HG03575 (cell line): ENCODE measurements at regions not wholly inside any gene's neighbourhood (a gene's known extent, or its start where the extent isn't known, plus 50 kb on each side); places are given as distances from the start of the nearest gene placed in this dataset.

Experiments used
- ATAC-seq: cut with Tn5 transposase; IDR thresholded peaks from one replicate; pipeline ENCODE4 v1.9.1; 2021; ENCODE audit not compliant: unreplicated experiment, insufficient number of reproducible peaks, low FRiP score; ENCODE audit errors: extremely low read depth

DNA sequence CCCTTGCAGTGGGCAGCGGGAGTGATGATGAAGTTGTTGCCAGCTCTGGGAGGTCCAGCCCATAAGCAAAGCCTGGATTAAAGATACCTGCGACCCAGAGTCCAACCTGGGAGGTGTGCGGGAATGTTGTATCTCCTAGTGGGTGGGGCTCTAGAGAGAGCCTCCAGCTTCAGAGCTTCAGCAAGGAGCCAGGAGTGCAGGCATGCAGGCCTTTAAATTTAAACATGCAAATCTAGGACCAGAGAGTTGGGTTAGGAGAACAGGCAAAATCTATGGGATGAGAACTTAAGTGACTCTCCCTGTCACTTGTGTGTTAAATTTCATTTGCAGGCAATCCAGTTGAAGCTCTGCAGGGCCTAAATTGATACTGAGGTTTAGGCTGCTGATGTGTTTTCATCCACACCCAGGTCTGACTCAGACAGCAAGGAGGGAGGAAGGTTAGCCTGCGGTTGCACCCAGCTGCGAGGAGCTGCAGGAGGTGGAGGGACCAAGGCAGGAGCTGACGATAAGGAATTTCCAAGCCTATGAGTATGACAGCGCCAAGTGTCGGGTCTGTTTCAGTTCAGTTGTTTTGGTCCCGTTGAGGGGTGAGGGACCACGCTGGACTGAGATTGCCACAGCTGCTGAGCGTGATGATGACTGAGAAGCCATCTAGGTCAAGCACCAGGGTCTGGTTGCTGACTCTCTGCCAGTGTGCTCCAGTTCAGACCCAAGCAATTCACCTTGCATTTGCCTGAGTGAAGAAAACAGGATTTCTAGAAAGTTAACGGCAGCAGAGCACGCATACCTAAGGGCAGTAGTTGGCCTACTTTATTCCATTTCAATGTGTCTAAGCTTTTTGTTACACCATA lies 243.0 kb downstream of the ICE1 start:
- ATAC-seq, result no peak

- ATAC-seq, result no peak
Observed at GRCh38 chr5:5658889-5659465, 236.5 kb downstream of the ICE1 start.

DNA sequence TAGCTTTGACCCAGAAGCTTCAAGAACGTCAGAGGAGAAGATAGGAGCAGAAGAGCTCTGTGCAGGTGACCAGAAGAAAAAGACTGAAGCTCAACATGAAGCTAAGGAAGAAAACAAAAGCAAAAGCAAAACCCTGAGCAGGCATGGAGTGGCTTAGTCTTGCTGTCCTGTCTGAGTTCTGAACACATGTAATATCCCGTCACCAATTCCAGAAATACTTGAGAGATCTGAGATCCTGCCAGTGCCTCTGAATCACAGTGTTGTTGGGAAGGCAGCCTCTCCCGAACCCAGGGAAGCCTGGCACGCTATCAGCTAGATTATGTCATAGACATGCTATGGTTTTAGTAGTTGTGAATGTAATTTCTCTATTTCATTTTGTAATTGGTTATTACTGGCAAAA lies 235.7 kb downstream of the ICE1 start:
- no peak for ATAC-seq

DNA sequence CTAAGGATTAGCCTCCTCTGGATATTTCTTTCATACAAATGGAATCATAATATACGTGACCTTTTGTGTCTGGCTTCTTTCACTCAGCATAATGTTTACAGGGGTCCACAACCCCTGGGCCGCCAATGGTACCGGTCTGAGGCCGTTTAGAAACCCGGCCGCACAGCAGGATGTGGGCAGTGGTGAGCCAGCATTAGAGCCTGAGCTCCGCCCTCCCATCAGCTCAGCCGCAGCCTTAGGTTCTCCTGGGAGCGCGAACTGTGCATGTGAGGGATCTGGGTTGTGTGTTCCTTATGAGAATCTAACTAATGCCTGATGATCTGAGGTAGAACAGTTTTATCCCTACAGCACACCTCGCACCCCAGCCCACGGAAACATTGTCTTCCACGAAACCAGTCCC lies 229.7 kb downstream of the ICE1 start:
- ATAC-seq, result no peak

DNA sequence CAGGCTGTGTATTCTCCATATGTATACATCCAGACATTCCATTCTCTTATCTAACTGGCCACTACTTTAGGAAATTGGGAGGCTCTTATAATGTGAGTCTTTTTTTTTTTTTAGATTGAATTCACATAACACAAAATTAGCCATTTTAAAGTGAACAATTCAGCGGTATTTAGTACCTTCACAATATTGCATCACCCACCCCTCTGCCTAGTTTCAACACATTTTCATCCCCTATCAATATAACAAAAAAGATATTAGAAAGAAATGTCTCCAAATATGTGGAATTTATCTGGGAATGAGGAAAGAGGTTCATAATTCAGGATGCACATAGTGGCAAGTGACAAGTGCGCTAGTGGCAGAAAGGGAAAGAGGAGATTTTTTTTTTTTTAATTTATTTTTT lies 228.5 kb downstream of the ICE1 start:
- no peak for ATAC-seq

DNA sequence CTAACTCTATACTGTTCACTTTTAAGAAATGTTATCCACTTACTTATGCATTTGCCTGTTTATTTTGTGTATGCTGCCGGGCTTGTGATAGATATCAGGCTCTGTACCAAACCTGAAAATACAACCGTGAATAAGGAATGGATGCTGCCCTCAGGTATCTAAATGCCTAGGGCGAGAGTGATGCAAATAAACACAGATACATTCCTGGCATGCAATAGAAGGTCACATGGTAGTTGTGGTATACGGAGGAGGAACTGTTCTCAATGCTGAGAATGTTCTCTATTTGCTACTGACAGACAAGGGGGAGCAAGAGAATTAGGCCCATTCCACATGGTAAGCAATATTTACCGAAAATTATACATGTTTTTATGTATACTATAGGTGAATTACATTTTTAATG lies 227.8 kb downstream of the ICE1 start:
- ATAC-seq, result no peak

DNA sequence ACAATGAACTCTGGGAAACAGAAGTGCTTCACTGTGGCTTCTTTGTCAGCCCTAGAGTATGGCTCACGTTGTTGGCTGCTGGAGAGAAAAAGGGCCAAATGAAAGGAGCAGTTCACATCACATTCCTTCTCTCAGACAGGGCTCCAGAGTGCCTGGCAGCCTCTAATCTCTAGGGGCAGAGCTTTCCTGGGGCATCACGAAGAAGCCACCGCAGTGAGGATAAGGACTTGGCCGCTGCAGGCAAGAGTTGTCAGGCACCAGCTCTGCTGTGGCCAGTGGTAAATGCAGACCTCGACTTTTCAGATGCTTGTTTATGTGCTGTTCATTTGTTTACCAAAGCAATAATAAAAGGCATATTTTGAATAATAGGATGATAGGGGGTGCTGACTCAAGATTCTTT lies 227.2 kb downstream of the ICE1 start:
- ATAC-seq, result no peak

DNA sequence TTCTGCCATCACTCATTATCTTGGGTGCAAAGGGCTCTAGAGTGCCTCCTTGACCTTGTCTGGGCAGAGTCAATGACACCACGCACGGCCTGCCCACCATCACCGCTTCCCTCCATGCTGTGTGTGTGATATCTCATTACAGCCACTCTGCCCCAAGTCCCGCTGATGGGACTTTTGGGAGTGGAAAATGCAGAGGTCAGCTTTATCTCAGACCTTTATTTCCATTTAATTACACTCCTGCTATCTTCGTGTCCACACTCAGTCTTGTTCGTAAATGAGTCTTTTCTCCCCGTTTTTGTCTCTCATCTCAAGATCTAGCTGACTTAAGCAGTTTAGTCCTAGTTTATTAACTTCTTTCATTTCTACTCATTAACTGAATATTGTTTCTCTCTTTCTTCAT lies 226.2 kb downstream of the ICE1 start:
- ATAC-seq, result no peak

GRCh38 chr5:5645891-5646290 lies 223.4 kb downstream of the ICE1 start:
- no peak for ATAC-seq

DNA sequence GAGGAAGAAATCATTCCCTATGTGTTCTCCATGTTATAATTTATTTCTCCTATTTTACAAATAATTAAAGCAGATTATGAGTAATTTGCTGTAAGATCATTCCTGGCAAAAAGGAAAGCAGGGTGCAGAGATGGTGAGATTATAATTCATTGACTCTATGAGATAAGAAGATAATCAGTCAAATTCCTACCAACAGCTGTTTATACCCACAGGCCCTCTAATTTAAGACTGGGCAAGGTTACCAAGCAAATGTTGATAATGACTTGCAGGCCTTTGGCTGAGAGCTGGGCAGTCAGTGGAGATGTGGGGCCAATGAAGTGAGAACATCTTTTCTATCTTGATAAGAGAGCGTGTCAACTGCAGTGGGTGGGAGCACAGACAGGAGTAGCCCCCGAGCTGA lies 222.7 kb downstream of the ICE1 start:
- ATAC-seq, result no peak

- no peak for ATAC-seq
Observed at GRCh38 chr5:5644249-5644648, 221.8 kb downstream of the ICE1 start.

DNA sequence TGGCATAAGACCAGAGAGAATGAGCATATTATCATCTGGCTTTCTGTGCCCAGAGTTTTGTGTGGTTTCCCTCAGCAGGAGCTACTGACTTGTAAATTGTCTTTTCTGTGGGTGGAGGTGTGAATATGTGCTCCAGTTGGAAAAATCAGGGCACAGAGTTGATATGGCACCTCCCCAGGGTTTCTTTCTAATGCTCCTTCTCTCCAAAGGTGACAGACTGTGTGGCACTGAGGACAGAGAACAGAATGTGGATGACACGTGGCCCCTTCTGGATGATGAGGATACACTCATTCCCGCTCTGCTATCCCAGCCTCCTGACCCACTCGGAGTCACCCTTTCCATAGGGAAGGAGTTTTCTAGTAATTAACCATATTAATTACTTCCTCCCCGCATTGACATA lies 221.0 kb downstream of the ICE1 start:
- no peak for ATAC-seq

DNA sequence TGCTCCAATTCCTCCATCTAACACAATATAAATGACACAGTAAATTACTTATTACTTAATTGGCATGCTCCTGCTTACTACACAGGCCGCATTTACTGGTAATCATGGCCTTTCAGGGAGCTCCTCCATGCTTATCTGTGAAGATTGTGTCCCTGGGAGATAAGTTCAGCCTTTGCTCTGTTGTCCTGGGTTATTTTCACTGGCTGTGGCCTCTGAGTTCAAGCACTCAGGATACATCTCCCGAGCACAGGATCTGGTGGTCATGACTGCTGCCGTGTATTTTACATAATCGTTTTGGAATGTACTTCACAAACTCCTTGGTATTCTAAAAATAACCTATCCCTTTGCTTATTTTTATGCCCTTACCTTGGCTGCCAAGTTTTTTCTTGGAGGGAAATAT lies 215.7 kb downstream of the ICE1 start:
- no peak for ATAC-seq

- ATAC-seq, result no peak
Observed at GRCh38 chr5:5637173-5637572, 214.7 kb downstream of the ICE1 start.

- no peak for ATAC-seq
Observed at GRCh38 chr5:5634817-5635216, 212.3 kb downstream of the ICE1 start.

DNA sequence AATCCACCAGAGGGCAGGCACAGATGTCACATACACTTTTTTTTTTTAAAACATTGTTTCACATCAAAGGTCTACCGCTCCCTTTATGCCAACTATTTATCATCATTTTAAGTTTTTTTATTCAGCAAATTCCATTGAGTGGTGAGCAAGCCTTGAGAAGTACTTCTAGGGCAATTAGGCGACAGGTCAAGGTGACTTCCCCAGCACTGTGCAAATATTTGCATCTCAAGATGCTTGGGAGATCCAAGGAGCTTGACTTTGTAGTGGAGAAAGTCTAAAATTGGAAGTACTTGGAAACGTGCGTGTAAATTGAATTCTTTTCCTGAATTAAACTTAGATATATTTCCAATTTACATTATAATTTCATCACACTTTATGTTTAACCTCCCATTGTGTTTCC lies 211.1 kb downstream of the ICE1 start:
- no peak for ATAC-seq

DNA sequence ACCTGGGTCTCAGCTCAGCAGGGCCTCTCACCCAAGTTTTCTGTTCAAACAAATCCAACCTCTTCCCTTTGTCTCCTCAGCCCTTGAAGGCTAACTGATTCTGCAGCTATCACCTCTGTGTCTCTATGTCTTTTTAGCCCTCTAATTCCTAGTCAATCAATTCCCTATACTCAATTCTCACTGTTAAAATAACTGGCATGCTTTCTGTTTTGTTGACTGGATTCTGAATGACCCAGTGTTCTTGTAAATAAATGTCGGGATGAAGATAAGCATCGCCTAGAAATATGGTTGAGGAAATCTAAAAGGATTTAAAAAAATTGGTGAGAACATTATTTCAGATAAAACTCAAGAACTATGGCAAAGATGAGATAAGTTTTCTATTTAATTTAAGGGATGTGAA lies 210.2 kb downstream of the ICE1 start:
- ATAC-seq, result no peak

DNA sequence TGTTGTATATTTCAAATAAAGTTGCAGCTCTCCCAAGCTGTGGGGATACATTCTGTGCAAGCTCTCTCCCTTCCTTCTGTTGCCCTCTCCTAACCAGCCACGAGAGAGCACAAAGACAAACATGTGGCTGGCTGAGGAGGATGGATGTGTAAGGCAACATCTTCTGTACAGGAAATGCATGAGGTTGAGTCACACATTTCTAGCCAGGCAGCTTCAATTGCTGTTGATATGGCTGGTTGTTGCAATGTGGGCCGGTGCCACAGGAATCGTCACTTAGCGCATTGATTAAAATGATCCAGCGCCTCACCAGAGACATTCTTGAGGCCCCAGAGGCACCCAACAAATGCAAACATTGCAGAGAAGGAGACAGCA lies 207.1 kb downstream of the ICE1 start:
- no peak for ATAC-seq

GRCh38 chr5:5628866-5629606 lies 206.6 kb downstream of the ICE1 start:
- no peak for ATAC-seq

DNA sequence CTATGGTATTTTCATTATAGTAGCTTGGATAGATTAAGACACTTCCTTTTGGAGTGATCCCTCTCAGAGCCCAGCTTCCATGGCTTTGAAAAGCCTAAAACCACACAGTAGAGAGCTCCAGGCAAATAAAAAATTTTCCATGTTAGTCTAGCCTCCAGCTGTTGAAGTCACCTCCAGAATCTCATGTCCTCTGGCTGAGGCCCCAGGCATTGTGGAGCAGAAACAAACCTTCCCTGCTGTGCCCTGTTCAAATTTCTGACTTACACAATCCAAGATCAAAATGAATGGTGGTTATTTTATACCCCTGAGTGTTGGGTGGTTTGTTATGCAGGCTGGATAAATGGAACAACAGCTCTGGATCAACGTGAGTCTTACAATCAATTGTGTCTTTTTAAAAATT lies 203.9 kb downstream of the ICE1 start:
- ATAC-seq, result no peak
